Osteocyte (in vitro differentiated cells): ENCODE measurements at regions not wholly inside any gene's neighbourhood (a gene's known extent, or its start where the extent isn't known, plus 50 kb on each side); places are given as distances from the start of the nearest gene placed in this dataset.

Source experiments
- DNase-seq: peaks from one replicate; pipeline ENCODE4 v3.0.0; 2021; ENCODE audit warnings: mixed read lengths; ENCODE audit not compliant: unreplicated experiment; ENCODE audit errors: extremely low spot score
- H3K27ac Mint-ChIP-seq: one replicate; pipeline ENCODE4 v1.8.0; 2021; ENCODE audit warnings: mild to moderate bottlenecking, mixed read lengths; ENCODE audit not compliant: unreplicated experiment
- H3K27me3 Mint-ChIP-seq: one replicate; pipeline ENCODE4 v1.8.0; 2021; ENCODE audit warnings: mixed read lengths; ENCODE audit not compliant: unreplicated experiment
- H3K36me3 Mint-ChIP-seq: one replicate; pipeline ENCODE4 v1.8.0; 2021; ENCODE audit warnings: mixed read lengths; ENCODE audit not compliant: unreplicated experiment
- H3K4me1 Mint-ChIP-seq: one replicate; pipeline ENCODE4 v1.8.0; 2021; ENCODE audit warnings: mixed read lengths; ENCODE audit not compliant: unreplicated experiment
- H3K4me3 Mint-ChIP-seq: one replicate; pipeline ENCODE4 v1.8.0; 2021; ENCODE audit warnings: mild to moderate bottlenecking, moderate library complexity, mixed read lengths; ENCODE audit not compliant: unreplicated experiment
- H3K9me3 Mint-ChIP-seq: one replicate; pipeline ENCODE4 v1.8.0; 2021; ENCODE audit warnings: mixed read lengths; ENCODE audit not compliant: unreplicated experiment
- TF ChIP-seq, protein P1 (sequence below): fragments of 200-600 bp; sonication (generic); IDR thresholded peaks from 2 replicates; pipeline ENCODE4 v1.5.0; 2021; ENCODE audit warnings: antibody characterized with exemption, mild to moderate bottlenecking, moderate library complexity

DNA sequence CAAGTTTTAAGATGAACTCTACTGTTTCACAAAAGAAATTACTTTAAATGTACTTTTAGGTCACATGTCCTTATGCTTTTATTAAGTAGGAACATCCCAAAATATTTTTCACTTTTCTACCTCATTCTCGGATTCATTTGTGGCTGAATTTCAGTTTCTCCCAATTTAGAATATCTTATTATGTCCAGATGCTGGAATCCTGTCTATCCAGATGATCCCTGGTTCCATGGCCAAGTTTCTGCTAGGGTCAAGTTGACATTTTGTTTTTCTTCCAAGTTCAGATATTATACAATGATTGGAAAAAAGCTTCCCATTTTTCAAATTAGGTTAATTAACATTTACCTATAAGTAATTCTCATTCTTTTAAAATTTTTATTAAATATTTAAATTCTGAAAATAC, 181.8 kb upstream of the SLC16A7 start:
- no peaks in the 10 kb centered on the region for H3K27me3 Mint-ChIP-seq
- peaks cover 6% of the 10 kb centered on the region for H3K4me1 Mint-ChIP-seq
- H3K4me3 Mint-ChIP-seq = no peak overlapping the region

DNA sequence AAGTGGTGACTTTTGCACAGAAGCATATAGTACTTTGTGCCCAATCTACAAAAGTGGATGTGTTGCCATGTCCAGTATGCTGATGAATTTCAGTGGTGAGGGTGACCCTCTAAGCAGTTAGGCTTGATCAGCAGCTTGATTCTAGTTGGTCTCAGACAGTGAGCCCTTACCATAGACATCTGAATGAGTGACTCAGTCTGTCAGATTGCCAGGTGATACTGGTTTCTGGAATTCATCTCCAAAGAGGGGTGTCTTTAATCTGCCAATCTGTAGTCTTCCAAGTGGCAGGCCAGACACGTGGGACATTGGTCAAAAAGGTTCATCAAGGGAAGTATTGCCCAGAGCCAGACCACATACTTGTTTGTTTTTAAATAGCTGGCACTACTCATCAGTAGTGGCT, 187.4 kb upstream of the SLC16A7 start:
- no peaks in the 10 kb centered on the region for H3K9me3 Mint-ChIP-seq
- no peak overlapping the region for H3K27ac Mint-ChIP-seq
- no peaks in the 10 kb centered on the region for H3K27me3 Mint-ChIP-seq
- H3K4me1 Mint-ChIP-seq = peaks cover 13% of the 10 kb centered on the region
- no peak overlapping the region for H3K4me3 Mint-ChIP-seq
- no peaks in the 10 kb centered on the region for H3K36me3 Mint-ChIP-seq
- no peak for DNase-seq
- TF ChIP-seq, protein P1, sequence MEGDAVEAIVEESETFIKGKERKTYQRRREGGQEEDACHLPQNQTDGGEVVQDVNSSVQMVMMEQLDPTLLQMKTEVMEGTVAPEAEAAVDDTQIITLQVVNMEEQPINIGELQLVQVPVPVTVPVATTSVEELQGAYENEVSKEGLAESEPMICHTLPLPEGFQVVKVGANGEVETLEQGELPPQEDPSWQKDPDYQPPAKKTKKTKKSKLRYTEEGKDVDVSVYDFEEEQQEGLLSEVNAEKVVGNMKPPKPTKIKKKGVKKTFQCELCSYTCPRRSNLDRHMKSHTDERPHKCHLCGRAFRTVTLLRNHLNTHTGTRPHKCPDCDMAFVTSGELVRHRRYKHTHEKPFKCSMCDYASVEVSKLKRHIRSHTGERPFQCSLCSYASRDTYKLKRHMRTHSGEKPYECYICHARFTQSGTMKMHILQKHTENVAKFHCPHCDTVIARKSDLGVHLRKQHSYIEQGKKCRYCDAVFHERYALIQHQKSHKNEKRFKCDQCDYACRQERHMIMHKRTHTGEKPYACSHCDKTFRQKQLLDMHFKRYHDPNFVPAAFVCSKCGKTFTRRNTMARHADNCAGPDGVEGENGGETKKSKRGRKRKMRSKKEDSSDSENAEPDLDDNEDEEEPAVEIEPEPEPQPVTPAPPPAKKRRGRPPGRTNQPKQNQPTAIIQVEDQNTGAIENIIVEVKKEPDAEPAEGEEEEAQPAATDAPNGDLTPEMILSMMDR = no peak

More for the DNA sequence above, 181.8 kb upstream of the SLC16A7 start:
- no peak overlapping the region for H3K27ac Mint-ChIP-seq
- TF ChIP-seq, protein P1 = no peak
- no peaks in the 10 kb centered on the region for H3K9me3 Mint-ChIP-seq
- DNase-seq = no peak
- H3K36me3 Mint-ChIP-seq = no peaks in the 10 kb centered on the region

GRCh38 chr12:59407799-59408198, 188.0 kb upstream of the SLC16A7 start:
- TF ChIP-seq, protein P1 = no peak

GRCh38 chr12:59405992-59406391, 189.8 kb upstream of the SLC16A7 start:
- Mint-ChIP-seq H3K9me3 (no peaks in the 10 kb centered on the region), H3K27ac (no peak overlapping the region), H3K27me3 (no peaks in the 10 kb centered on the region), H3K4me1 (peaks cover 18% of the 10 kb centered on the region), H3K36me3 (no peaks in the 10 kb centered on the region), H3K4me3 (no peak overlapping the region)
- TF ChIP-seq, protein P1 = no peak
- DNase-seq = no peak

More at GRCh38 chr12:59407799-59408198, 188.0 kb upstream of the SLC16A7 start:
- no peaks in the 10 kb centered on the region for H3K9me3 Mint-ChIP-seq
- H3K4me1 Mint-ChIP-seq = peaks cover 14% of the 10 kb centered on the region
- no peak overlapping the region for H3K27ac Mint-ChIP-seq
- H3K4me3 Mint-ChIP-seq = no peak overlapping the region
- DNase-seq = no peak
- H3K27me3 Mint-ChIP-seq = no peaks in the 10 kb centered on the region
- H3K36me3 Mint-ChIP-seq = no peaks in the 10 kb centered on the region

GRCh38 chr12:59404109-59404650, 191.6 kb upstream of the SLC16A7 start:
- Mint-ChIP-seq H3K36me3 (peaks cover 3% of the 10 kb centered on the region), H3K27ac (no peak overlapping the region), H3K9me3 (peaks cover 10% of the 10 kb centered on the region), H3K27me3 (no peaks in the 10 kb centered on the region), H3K4me3 (no peak overlapping the region), H3K4me1 (peaks cover 15% of the 10 kb centered on the region)
- TF ChIP-seq, protein P1 = no peak
- DNase-seq = no peak
